HG03521 (cell line): ENCODE measurements at regions not wholly inside any gene's neighbourhood (a gene's known extent, or its start where the extent isn't known, plus 50 kb on each side); places are given as distances from the start of the nearest gene placed in this dataset.
"Not testable (repeated sequence)": the region's sequence is repeated elsewhere in the genome, so short reads cannot be mapped to it uniquely, and the experiment has no call there.

Experiments used
- ATAC-seq: cut with Tn5 transposase; IDR thresholded peaks from one replicate; pipeline ENCODE4 v1.9.1; 2021; ENCODE audit warnings: mild to moderate bottlenecking, moderate library complexity; ENCODE audit not compliant: unreplicated experiment

DNA sequence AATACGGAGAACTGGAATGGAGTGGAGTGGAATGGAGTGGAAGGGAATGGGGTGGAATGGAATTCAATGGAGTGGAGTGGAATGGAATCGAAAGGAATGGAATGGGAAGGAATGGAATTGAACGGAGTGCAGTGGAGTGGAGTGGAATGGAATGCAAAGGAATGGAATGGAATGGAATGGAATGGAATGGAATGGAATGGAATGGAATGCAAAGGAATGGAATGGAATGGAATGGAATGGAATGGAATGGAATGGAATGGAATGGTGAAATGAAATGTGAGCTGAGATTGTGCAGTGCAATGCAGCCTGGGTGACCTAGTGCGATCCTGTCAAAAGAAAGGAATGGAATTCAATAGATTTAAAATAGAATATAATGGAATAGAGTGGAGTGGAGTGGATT is 357.3 kb upstream of the WSB1 start:
- not testable (repeated sequence) for ATAC-seq

DNA sequence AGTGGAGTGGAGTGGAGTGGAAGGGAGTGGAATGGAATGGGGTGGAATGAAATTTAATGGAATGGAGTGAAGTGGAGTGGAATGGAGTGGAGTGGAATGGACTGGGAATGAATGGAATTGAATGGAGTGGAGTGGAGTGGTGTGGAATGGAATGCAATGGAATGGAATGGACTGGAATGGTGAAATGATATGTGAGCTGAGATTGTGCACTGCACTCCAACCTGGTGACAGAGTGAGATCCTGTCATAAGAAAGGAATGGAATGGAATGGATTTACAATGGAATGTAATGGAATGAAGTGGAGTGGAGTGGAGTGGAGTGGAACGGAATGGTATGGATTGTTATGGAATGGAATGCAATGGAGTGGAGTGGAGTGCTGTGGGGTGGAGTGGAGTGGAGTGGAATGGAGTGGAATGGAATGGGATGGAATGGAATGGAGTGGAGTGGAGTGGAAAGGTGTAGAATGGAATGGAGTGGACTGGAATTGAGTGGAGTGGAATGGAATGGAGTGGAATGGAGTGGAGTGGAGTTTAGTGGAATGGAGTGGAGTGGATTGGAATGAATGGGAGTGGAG is 356.1 kb upstream of the WSB1 start:
- ATAC-seq: not testable (repeated sequence)

DNA sequence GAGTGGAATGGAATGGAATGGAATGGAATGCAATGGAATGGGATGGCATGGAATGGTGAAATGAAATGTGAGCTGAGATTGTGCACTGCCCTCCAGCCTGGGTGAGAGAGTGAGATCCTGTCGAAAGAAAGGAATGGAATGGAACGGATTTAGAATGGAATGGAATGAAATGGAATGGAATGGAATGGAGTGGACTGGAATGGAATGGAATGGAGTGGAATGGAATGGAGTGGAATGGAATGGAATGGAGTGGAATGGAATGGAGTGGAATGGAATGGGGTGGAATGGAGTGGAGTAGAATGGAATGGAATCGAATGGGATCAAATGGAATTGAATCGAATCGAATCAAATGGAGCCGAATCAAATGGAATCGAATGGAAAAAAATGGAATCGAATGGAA is 354.2 kb upstream of the WSB1 start:
- not testable (repeated sequence) for ATAC-seq

GRCh38 chr17:26940587-26940986 is 353.3 kb upstream of the WSB1 start:
- peak; percentile 45 for ATAC-seq

GRCh38 chr17:26962255-26963162 is 331.4 kb upstream of the WSB1 start:
- ATAC-seq: no peak

DNA sequence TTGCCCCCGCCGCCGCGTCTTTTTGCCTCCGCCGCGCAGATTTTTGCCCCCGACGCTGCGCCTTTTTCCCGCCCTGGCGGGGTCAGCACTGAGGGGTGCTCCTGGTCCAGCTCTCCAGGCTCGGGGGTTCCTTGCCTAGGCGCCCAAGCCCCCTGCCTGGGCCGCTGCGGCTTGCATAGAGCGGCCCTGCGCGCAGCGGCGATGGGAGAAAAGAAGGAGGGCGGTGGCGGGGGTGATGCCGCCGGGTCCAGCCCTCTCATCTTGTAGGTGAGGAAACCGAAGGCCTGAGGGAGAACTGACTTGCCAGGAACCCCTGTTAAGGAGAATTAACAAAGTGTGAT is 330.8 kb upstream of the WSB1 start:
- no peak for ATAC-seq

DNA sequence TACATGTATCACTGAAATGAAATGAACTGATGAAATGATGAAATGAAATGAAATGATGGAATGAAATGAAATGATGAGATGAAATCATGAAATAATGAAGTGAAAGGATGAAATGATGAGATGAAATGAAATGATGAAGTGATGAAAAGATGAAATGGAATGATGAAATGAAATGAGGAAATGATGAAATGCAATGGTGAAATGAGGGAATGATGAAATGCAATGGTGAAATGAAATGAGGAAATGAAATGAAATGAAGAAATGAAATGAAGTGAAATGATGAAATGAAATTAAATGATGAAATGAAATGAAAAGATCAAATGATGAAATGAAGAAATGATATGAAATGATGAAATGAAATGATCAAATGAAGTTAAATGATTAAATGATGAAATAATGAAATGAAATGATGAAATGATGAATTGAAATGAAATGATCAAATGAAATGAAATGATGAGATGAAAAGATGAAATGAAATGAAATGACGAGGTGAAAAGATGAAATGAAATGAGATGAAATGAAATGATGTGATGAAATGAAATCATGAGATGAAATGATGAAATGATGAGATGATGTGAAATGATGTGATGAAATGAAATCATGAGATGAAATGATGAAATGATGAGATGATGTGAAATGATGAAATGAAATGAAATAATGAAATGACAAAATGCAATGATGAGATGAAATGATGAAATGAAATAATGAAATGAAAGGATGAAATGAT is 327.9 kb upstream of the WSB1 start:
- ATAC-seq: not testable (repeated sequence)

- not testable (repeated sequence) for ATAC-seq
Measured at GRCh38 chr17:26966625-26967179, 327.2 kb upstream of the WSB1 start.

GRCh38 chr17:26981845-26982425 is 312.0 kb upstream of the WSB1 start:
- not testable (repeated sequence) for ATAC-seq

DNA sequence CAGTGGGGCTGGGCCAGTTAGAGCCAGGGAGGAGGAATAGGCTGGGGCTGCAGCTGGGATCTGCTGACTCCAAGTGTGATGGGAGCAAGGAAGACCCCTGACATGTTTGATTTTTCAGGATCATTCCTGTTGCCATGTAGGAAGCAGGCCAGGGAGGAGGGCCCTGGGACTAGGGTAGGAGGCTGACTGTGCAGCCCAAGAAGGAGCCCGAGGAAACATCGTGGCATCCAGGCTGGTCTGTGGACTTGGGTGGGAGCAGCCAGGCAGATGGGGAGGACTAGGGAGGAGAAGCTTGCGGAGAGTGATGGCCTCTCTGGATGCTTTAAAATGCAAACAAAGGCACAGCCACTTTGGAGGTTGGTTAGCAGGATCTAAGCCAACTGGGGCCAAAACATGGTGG is 311.4 kb upstream of the WSB1 start:
- not testable (repeated sequence) for ATAC-seq

GRCh38 chr17:26987851-26988250 is 306.1 kb upstream of the WSB1 start:
- not testable (repeated sequence) for ATAC-seq

- ATAC-seq: not testable (repeated sequence)
Measured at GRCh38 chr17:26994648-26995047, 299.3 kb upstream of the WSB1 start.

- not testable (repeated sequence) for ATAC-seq
Measured at GRCh38 chr17:26996146-26996916, 297.6 kb upstream of the WSB1 start.

- not testable (repeated sequence) for ATAC-seq
Measured at GRCh38 chr17:27007734-27008531, 286.0 kb upstream of the WSB1 start.

DNA sequence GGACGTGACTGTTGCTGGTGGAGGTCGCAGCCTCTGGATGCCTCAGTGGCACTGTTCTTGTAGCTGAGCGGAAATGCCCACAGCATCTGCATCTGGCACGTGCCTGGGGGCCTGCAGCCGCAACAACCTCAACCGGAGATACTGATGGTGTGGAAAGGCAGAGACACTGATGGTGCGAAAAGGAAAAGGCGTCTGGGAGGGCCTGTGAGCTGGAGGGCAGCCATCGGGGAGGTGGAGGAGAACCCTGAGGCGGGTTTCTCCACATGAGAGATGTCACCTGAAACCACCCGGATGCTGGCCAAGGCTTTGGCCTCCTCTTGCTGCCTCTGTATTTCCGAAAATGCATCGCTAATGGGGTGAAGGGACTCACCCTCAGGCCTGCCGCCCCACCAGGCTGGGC is 284.8 kb upstream of the WSB1 start:
- ATAC-seq: no peak

DNA sequence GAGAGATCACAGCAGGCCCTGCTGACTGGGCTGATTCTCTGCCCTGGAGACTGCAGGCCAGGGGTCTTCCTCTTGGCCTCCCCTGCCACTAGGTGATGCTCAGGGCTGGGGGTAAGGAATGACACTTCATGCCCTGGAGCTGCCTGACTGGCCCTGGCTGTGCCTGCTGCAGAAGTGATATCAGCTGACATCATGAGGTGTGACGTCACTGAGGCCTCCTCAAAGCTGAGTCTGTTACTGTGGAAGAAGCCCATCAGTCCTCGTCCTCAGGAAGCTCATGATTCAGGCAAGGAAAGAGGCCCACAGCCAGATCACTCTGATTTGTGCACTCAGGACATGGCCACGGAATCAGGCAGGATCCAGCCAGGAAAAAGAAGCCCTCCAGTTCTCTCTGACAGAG is 283.8 kb upstream of the WSB1 start:
- not testable (repeated sequence) for ATAC-seq

DNA sequence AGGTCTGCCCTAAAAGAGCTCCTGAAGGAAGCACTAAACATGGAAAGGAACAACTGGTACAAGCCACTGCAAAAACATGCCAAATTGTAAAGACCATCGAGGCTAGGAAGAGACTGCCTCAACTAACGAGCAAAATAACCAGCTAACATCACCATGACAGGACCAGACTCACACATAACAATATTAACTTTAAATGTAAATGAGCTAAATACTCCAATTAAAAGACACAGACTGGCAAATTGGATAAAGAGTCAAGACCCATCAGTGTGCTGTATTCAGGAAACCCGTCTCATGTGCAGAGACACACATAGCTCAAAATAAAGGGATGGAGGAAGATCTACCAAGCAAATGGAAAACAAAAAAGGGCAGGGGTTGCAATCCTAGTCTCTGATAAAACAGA is 263.4 kb upstream of the WSB1 start:
- ATAC-seq: not testable (repeated sequence)

DNA sequence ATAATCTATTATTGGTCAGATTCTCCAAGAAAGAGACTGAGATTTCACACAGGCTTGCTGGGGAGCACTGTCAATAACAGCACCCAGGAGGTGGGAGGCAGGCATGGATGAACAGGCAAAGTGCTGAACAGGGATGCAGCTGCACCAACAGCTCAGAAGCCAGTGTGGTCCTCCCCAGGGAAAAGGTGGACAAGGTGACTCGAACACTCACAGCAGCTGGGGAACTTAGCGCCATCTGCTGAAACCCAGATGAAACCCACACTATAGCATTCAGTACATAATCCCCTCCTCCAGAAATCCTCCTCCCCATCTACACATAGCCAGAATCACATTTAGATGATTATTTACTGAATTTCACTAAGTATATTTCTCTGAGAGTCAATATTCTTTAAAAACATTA is 255.2 kb upstream of the WSB1 start:
- no peak for ATAC-seq

- not testable (repeated sequence) for ATAC-seq
Measured at GRCh38 chr17:27045039-27045438, 248.9 kb upstream of the WSB1 start.
